Fibroblast of pulmonary artery (primary cell): ENCODE measurements at regions not wholly inside any gene's neighbourhood (a gene's known extent, or its start where the extent isn't known, plus 50 kb on each side); places are given as distances from the start of the nearest gene placed in this dataset.

Source experiments
- DNase-seq: peaks from one replicate; pipeline ENCODE4 v3.0.0-alpha.2; 2010; ENCODE audit warnings: low read depth
- H3K4me3 ChIP-seq: replicated peaks from 2 replicates; pipeline ENCODE4 v1.5.1; 2011; ENCODE audit warnings: low read depth, mild to moderate bottlenecking, control low read depth, low read length, moderate library complexity
- TF ChIP-seq, protein P1 (sequence below): IDR thresholded peaks from 2 replicates; pipeline ENCODE4 v1.5.1; 2011; ENCODE audit warnings: mild to moderate bottlenecking, control low read depth, low read length, inconsistent platforms; ENCODE audit errors: missing control alignments

DNA sequence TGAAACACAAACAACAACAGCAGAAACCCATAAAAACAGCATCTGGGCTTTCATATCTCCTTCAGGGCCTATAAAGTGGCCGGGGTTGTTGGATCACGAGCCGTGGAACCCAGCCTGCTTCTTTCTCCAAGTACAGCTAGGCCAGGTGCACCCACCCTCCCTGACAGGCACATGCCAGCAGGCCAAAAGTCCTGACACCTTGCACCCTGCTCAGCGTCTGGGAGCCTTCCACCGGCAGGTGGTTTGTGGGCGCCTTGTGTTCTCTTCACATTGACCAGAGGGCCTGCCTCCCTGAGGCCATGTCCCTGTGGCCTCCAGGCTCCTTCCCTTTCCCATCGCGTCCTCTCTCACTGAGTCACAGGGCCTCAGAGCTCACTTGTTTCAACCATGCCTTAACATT, 271.6 kb downstream of the ZNF516 start:
- no peak overlapping the region for H3K4me3 ChIP-seq
- DNase-seq: no peak
- TF ChIP-seq, protein P1, sequence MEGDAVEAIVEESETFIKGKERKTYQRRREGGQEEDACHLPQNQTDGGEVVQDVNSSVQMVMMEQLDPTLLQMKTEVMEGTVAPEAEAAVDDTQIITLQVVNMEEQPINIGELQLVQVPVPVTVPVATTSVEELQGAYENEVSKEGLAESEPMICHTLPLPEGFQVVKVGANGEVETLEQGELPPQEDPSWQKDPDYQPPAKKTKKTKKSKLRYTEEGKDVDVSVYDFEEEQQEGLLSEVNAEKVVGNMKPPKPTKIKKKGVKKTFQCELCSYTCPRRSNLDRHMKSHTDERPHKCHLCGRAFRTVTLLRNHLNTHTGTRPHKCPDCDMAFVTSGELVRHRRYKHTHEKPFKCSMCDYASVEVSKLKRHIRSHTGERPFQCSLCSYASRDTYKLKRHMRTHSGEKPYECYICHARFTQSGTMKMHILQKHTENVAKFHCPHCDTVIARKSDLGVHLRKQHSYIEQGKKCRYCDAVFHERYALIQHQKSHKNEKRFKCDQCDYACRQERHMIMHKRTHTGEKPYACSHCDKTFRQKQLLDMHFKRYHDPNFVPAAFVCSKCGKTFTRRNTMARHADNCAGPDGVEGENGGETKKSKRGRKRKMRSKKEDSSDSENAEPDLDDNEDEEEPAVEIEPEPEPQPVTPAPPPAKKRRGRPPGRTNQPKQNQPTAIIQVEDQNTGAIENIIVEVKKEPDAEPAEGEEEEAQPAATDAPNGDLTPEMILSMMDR: no peak

DNA sequence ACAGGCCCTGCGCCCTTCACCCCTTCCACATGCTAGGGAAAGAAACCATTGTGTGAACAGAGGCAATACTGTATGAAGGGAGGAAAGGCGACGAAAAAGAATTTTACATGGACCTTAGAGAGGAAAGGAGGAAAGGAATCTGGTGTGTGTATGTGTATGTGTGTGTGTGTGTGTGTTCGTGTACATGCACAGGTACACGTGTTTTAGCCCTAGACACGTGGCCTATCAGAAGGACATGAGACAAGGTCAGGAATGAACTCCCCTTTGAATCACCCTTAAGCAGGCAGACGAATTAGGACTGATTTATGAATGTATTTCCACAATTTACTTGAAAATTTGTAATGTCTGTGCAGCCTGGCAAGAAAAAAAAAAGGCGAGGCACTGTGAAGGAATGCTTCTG, 276.0 kb downstream of the ZNF516 start:
- TF ChIP-seq, protein P1: no peak
- no peak for DNase-seq
- no peak overlapping the region for H3K4me3 ChIP-seq

DNA sequence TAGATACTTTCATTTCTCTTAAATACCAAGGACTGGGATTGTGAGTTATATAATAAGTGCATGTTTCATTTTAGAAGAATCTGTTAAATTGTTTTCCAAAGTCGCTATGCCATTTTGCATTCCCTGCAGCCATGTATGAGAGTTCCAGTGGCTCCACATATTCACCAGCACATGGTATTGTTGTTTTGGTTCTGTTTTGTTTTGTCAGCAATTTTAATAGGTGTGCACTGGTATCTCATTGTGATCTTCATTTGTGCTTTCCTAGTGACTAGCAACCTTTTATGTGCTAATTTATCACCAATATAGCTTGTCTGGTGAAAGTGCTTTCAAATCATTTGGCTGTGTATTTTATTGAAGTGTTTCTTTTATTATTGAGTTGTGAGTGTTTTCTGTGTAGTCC, 278.9 kb downstream of the ZNF516 start:
- TF ChIP-seq, protein P1: no peak
- DNase-seq: no peak

DNA sequence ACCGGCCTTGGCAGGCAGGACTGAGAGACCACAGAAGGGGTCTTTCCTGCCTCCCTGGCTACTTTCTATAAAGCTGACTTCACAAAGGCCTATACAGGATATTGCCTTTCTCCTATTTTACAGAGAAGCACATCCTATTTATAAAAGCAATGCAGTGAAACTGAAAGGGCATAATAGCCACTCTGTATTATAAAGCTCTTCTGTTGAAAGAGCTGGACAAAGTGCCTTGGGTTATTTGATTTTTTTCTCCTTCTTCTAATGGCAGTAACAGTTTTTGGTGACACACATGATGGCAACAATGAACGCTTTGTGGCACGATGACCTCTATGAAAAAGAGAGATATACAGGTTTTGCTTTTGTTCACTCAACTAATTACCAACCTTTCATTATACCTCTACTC, 281.1 kb downstream of the ZNF516 start:
- H3K4me3 ChIP-seq: no peak overlapping the region
- DNase-seq: no peak
- TF ChIP-seq, protein P1: no peak

More for the DNA sequence above, 278.9 kb downstream of the ZNF516 start:
- H3K4me3 ChIP-seq: no peak overlapping the region

DNA sequence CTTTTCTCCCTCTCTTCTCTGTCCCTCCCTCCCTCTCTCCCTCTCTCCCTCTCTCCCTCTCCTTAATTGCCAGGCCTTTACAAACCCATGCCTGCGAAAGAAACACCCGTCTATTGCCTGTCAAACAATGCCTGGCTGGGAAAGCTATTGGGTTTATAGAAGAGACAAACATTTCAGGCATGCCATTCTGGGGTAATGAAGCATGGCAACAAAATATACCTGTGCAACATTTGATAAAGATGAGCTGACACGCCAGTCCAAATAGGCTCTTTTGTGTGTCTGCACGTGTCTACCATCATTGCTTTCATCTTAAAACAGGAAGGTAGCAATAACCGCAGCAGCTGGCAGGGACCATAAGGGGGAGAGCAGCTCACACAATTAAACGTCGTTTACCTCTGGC, 282.1 kb downstream of the ZNF516 start:
- DNase-seq: no peak
- TF ChIP-seq, protein P1: no peak

DNA sequence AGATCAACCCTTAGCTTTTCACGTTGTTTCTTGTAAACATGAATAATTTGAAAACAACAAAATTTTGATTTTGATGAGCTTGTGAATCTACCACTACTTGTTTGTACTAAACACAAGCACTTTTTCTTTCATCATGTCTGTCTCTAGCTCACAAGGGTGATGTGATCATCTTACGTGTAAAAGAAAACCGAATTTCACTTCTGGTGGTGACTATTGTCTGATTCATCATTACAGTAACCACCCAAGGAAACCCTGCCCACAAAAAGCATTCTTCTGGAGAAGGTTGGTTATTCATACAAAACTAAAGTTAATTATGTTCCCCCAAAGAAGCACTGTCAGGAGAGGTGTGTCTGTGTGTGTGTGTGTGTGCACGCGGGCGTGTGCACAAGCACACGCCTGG, 285.4 kb downstream of the ZNF516 start:
- TF ChIP-seq, protein P1: no peak
- DNase-seq: peak; percentile 22
- no peak overlapping the region for H3K4me3 ChIP-seq

More for the DNA sequence above, 282.1 kb downstream of the ZNF516 start:
- H3K4me3 ChIP-seq: no peak overlapping the region

DNA sequence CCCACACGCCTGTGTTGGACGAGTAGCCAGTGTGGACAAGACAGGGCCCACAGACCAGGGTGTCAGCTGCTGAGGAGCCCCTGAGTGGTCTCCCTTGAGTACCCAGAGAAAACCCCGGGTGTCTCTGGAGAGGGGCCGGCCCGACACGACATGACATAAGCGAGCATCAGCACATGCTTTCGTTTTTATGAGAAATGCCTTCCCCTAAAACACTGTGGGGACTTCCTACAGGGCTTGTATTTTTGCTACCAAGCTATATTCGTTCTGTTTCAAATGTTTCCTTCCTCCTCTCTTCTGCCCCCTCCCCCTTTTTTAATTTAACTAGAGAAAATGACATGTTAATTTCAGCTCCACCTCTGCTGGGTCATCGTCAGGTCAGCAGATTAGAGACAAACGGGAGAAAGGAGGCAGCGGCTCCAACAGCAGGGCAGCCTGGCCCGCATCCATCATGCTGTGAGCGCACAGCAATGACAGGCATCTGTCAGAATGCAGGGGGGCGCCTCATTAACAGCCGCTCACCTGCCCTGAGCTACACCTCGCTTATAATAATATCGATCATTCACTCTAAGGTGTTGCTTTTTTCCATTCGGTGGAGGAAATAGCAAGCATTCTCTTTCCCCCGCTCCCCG, 286.2 kb downstream of the ZNF516 start:
- DNase-seq: no peak
- peak overlapping the region; percentile 2 for H3K4me3 ChIP-seq
- TF ChIP-seq, protein P1: no peak
